Heart left ventricle (tissue), 13 donors: ENCODE measurements at regions not wholly inside any gene's neighbourhood (a gene's known extent, or its start where the extent isn't known, plus 50 kb on each side); places are given as distances from the start of the nearest gene placed in this dataset.

Experiments
- POLR2A ChIP-seq, 2 donors: fragments of 450-650 bp; IDR thresholded peaks; one replicate each; pipeline ENCODE4 v1.6.1; 2017; ENCODE audit warnings: antibody characterized with exemption in 2 of 2, mild to moderate bottlenecking in 2 of 2, moderate library complexity in 2 of 2
- TF ChIP-seq, protein P1 (sequence below), 12 donors: fragments of 200-600 bp; sonication (generic) in 4 of 12; IDR thresholded peaks; one replicate each; pipeline versions ENCODE4 v1.5.0 to v1.8.0; 2018 to 2022; ENCODE audit warnings: antibody characterized with exemption in 12 of 12, mild to moderate bottlenecking in 5 of 12
- donor health status: ischemic (EF 13 %, LVEDD 7.1; RV severe dilation, severe dysfunction).
- donor health status: DM: no; HTN: yes; CAD: no.
- donor health status: DM: no; HTN: no; CAD: no.
- donor health status: ischemic (EF 25% LVEDD 6.9; RV normal size, moderate dysfunction).
- donor health status: ischemic (EF 25% LVEDD 5.7; RV mildly dilated, moderate dysfunction).
- donor health status: ischemic (EF 35%, LVEDD 5.7; RV mildly dilated, moderate dysfunction).
- donor health status: nonischemic (EF 11% LVEDD 7.7; RV severe dilation, severe dysfunction).
- donor health status: DM: yes; HTN: yes; CAD: no.
- donor health status: PGD.
- donor health status: ischemic (EF 29% LVEDD 5.4; RV normal size, mild dysfunction).
- donor health status: nonischemic (EF 23%, LVEDD 6.1; RV moderate dilation, normal function).

DNA sequence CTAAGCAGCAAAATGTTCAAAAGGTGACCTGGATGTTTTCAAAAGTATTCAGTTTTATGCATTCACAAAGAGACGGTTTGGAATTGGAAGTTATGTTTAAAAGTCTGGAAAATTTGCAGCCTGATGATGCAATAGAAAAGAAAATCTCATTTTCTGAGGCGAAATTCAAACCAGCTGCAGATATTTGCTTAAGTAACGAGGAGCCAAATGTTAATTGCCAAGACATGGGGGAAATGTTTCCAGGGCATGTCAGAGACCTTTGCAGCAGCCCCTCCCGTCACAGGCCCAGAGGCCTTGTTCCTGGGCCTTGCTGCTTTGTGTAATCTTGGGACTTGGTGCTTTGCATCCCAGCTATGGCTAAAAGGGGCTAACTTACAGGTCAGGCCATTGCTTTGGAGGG lies 228.2 kb downstream of the MAN2A1 start:
- TF ChIP-seq, protein P1, sequence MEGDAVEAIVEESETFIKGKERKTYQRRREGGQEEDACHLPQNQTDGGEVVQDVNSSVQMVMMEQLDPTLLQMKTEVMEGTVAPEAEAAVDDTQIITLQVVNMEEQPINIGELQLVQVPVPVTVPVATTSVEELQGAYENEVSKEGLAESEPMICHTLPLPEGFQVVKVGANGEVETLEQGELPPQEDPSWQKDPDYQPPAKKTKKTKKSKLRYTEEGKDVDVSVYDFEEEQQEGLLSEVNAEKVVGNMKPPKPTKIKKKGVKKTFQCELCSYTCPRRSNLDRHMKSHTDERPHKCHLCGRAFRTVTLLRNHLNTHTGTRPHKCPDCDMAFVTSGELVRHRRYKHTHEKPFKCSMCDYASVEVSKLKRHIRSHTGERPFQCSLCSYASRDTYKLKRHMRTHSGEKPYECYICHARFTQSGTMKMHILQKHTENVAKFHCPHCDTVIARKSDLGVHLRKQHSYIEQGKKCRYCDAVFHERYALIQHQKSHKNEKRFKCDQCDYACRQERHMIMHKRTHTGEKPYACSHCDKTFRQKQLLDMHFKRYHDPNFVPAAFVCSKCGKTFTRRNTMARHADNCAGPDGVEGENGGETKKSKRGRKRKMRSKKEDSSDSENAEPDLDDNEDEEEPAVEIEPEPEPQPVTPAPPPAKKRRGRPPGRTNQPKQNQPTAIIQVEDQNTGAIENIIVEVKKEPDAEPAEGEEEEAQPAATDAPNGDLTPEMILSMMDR (IDR thresholded peaks at IDR 0.05), result no peak
- TF ChIP-seq POLR2A (IDR thresholded peaks at IDR 0.05), result no peak
